CD4-positive, alpha-beta T cell (primary cell): ENCODE measurements at regions not wholly inside any gene's neighbourhood (a gene's known extent, or its start where the extent isn't known, plus 50 kb on each side); places are given as distances from the start of the nearest gene placed in this dataset.

Source experiments
- ATAC-seq: fragments of 200-7000 bp; cut with Tn5 transposase; one replicate; pipeline ENCODE4 v1.10.0; 2022; ENCODE audit warnings: mild to moderate bottlenecking; ENCODE audit not compliant: poor library complexity
- CTCF ChIA-PET: fragments of 350-600 bp; sonication (Branson Sonifier 250); formaldehyde crosslinking; loops from one replicate; lab custom pipeline; 2021; ENCODE audit warnings: antibody characterized with exemption, inconsistent platforms; lab: Charles Lee
- POLR2A ChIA-PET: fragments of 350-600 bp; sonication (Branson Sonifier 250); formaldehyde crosslinking; loops from one replicate; lab custom pipeline; 2021; ENCODE audit warnings: antibody characterized with exemption, inconsistent platforms; lab: Charles Lee
- DNase-seq, 14 experiments: peaks; one replicate each; pipeline ENCODE4 v3.0.0-alpha.2; 2013 to 2020; ENCODE audit warnings: mixed read lengths in 2 of 14
- H3K27ac ChIP-seq, 2 donors: one replicate each; pipeline versions ENCODE4 v1.5.1 to v1.7.0; 2013; ENCODE audit warnings: low read length in 2 of 2, low read depth in 1 of 2, mild to moderate bottlenecking in 1 of 2
- H3K27me3 ChIP-seq, 2 experiments: 1 replicate in 1 of 2; 2 replicates in 1 of 2; pipeline versions ENCODE4 v1.6.1 to v1.7.0; 2013; ENCODE audit warnings: low read length in 2 of 2, control low read depth in 1 of 2, mild to moderate bottlenecking in 1 of 2, moderate library complexity in 1 of 2; ENCODE audit not compliant: insufficient read depth in 2 of 2, control insufficient read depth in 1 of 2
- H3K36me3 ChIP-seq: one replicate; pipeline ENCODE4 v1.6.1; 2013; ENCODE audit warnings: low read length, control low read depth; ENCODE audit not compliant: insufficient read depth
- H3K4me1 ChIP-seq: one replicate; pipeline ENCODE4 v1.6.1; 2013; ENCODE audit warnings: low read length, control low read depth; ENCODE audit not compliant: insufficient read depth
- H3K4me3 ChIP-seq: one replicate; pipeline ENCODE4 v1.5.1; 2013; ENCODE audit warnings: mild to moderate bottlenecking, low read length, moderate library complexity
- H3K9me3 ChIP-seq, 2 experiments: 1 replicate in 1 of 2; 2 replicates in 1 of 2; pipeline versions ENCODE4 v1.6.1 to v1.7.0; 2013; ENCODE audit warnings: low read length in 2 of 2, mild to moderate bottlenecking in 2 of 2, control low read depth in 1 of 2, moderate library complexity in 1 of 2; ENCODE audit not compliant: control insufficient read depth in 1 of 2, insufficient read depth in 1 of 2
- H3K27ac Mint-ChIP-seq: one replicate; pipeline ENCODE4 v1.8.0; 2020; ENCODE audit warnings: mixed read lengths
- H3K27me3 Mint-ChIP-seq: one replicate; pipeline ENCODE4 v1.8.0; 2021; ENCODE audit warnings: mixed read lengths
- H3K36me3 Mint-ChIP-seq: one replicate; pipeline ENCODE4 v1.8.0; 2021; ENCODE audit warnings: low read depth, mixed read lengths
- H3K4me1 Mint-ChIP-seq: one replicate; pipeline ENCODE4 v1.8.0; 2021; ENCODE audit warnings: low read depth, mixed read lengths
- H3K4me3 Mint-ChIP-seq: one replicate; pipeline ENCODE4 v1.8.0; 2020; ENCODE audit warnings: mild to moderate bottlenecking, mixed read lengths
- H3K9me3 Mint-ChIP-seq: one replicate; pipeline ENCODE4 v1.8.0; 2020; ENCODE audit warnings: mixed read lengths
- intact Hi-C, 2 experiments: fragments of 100-400 bp; cut with DNase I in 1 of 2; cut with micrococcal nuclease in 1 of 2; formaldehyde crosslinking; loops; one replicate each; pipeline versions ENCODE4 v1.15.1 to v1.9.0; 2023 to 2025; cut with DNase I, micrococcal nuclease
- TF ChIP-seq, protein P1 (sequence below): fragments of 200-600 bp; IDR thresholded peaks from one replicate; pipeline ENCODE4 v1.8.0; 2022; ENCODE audit warnings: antibody characterized with exemption, mild to moderate bottlenecking

DNA sequence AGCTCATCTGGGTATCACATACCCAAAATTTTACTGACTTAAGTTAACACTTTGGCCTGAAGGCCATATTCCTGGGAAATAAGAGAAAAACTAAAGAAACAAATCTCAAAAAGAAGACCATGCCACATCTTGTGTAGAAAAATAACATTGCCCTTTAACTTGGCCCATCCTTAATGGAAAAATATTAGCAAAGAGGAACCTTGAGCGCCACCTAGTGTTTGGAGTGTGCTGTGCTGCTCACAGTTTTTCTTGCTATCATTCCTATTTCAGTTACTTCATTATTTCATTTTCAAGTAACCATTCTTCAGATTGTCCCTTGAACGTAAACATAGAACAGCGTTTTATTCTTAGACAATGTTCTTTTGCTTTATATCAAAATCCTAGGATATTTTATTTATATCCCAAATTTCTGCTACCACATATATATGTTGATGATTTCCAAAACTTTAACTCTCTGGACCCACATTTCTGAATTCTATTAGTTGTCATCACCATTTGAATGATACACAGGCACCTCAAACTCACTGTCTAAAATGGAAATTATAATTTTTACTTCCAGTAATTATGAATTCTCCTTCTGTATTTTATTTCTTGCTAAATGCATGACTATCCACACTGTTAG is 999.0 kb upstream of the ADGRL3 start:
- H3K27me3 ChIP-seq, result no peaks in the 10 kb centered on the region
- no peak overlapping the region for H3K27ac Mint-ChIP-seq
- peaks cover 0 to 4% of the 10 kb centered on the region in 2 experiments for H3K9me3 ChIP-seq
- intact Hi-C loops, result no loop called here
- H3K36me3 ChIP-seq, result no peaks in the 10 kb centered on the region
- TF ChIP-seq, protein P1, sequence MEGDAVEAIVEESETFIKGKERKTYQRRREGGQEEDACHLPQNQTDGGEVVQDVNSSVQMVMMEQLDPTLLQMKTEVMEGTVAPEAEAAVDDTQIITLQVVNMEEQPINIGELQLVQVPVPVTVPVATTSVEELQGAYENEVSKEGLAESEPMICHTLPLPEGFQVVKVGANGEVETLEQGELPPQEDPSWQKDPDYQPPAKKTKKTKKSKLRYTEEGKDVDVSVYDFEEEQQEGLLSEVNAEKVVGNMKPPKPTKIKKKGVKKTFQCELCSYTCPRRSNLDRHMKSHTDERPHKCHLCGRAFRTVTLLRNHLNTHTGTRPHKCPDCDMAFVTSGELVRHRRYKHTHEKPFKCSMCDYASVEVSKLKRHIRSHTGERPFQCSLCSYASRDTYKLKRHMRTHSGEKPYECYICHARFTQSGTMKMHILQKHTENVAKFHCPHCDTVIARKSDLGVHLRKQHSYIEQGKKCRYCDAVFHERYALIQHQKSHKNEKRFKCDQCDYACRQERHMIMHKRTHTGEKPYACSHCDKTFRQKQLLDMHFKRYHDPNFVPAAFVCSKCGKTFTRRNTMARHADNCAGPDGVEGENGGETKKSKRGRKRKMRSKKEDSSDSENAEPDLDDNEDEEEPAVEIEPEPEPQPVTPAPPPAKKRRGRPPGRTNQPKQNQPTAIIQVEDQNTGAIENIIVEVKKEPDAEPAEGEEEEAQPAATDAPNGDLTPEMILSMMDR, result peak; percentile 63
- DNase-seq (peak in 4 of 14 experiments; percentile 6 to 29 (median 18)), ATAC-seq (no peak)
- ChIA-PET POLR2A (no interaction called here), CTCF (no interaction called here)
- H3K4me3 Mint-ChIP-seq, result no peak overlapping the region
- H3K4me3 ChIP-seq, result no peak overlapping the region
- no peaks in the 10 kb centered on the region for H3K4me1 ChIP-seq
- H3K4me1 Mint-ChIP-seq, result no peaks in the 10 kb centered on the region
- H3K9me3 Mint-ChIP-seq, result no peaks in the 10 kb centered on the region
- H3K36me3 Mint-ChIP-seq, result no peaks in the 10 kb centered on the region
- H3K27me3 Mint-ChIP-seq, result no peaks in the 10 kb centered on the region
- no peak overlapping the region for H3K27ac ChIP-seq

DNA sequence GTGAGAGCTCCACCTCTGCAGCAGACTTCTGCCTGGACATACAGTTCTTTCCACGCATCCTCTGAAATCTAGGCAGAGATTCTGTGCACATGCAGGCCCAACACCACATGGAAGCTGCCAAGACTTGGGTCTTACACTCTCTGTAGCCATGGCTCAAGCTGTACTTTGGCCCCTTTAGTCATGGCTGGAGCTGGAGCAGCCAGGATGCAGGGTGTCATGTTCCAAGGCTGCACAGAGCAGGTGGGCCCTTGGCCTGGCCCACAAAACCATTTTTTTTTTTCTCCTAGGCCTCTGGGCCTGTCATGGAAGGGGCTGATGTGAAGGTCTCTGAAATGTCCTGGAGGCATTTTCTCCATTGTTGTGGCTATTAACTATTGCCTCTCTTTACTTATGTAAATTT is 990.5 kb upstream of the ADGRL3 start:
- no peaks in the 10 kb centered on the region for H3K36me3 Mint-ChIP-seq
- no peak for ATAC-seq

DNA sequence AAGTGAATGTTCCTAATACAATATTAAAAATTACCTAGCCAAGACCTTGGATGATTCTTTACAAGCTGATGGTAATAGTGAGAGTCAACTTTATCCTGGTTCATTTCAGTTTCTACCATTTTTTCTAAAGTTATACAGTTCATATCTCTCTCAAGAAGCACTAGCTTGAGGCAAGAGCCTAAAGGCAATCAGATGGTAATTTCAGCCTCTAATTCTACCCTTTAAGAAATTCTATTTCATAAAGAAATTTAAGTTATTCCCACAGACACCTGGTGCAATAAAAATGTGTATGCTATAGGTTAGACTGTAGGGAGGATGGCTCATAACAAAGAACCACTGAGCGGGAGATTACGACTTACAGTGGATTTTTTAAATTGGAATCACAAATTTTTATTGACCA is 984.2 kb upstream of the ADGRL3 start:
- no peak overlapping the region for H3K4me3 Mint-ChIP-seq

More for the DNA sequence above, 990.5 kb upstream of the ADGRL3 start:
- Histone ChIP-seq H3K27me3 (no peaks in the 10 kb centered on the region), H3K4me1 (no peaks in the 10 kb centered on the region), H3K9me3 (peaks cover 0 to 11% of the 10 kb centered on the region in 2 experiments), H3K27ac (no peak overlapping the region), H3K36me3 (no peaks in the 10 kb centered on the region), H3K4me3 (no peak overlapping the region)
- Mint-ChIP-seq H3K4me3 (no peak overlapping the region), H3K9me3 (peaks cover 6% of the 10 kb centered on the region), H3K4me1 (no peaks in the 10 kb centered on the region), H3K27me3 (no peaks in the 10 kb centered on the region), H3K27ac (no peak overlapping the region)
- intact Hi-C loops, result no loop called here
- ChIA-PET CTCF (no interaction called here), POLR2A (no interaction called here)
- TF ChIP-seq, protein P1, result no peak
- no peak for DNase-seq

More for the DNA sequence above, 984.2 kb upstream of the ADGRL3 start:
- peaks cover 0 to 3% of the 10 kb centered on the region in 2 experiments for H3K9me3 ChIP-seq
- Mint-ChIP-seq H3K27me3 (no peaks in the 10 kb centered on the region), H3K36me3 (no peaks in the 10 kb centered on the region), H3K27ac (no peak overlapping the region), H3K4me1 (no peaks in the 10 kb centered on the region), H3K9me3 (no peaks in the 10 kb centered on the region)
- H3K27ac ChIP-seq, result no peak overlapping the region
- POLR2A ChIA-PET, result no interaction called here
- TF ChIP-seq, protein P1, result no peak
- DNase-seq, result no peak
- no peak overlapping the region for H3K4me3 ChIP-seq
- H3K4me1 ChIP-seq, result no peaks in the 10 kb centered on the region
- intact Hi-C loops, result no loop called here
- CTCF ChIA-PET, result no interaction called here
- no peaks in the 10 kb centered on the region for H3K27me3 ChIP-seq
- no peak for ATAC-seq
- H3K36me3 ChIP-seq, result no peaks in the 10 kb centered on the region
